Calu3 (cell line): ENCODE measurements at regions not wholly inside any gene's neighbourhood (a gene's known extent, or its start where the extent isn't known, plus 50 kb on each side); places are given as distances from the start of the nearest gene placed in this dataset.

ENCODE experiments used
- BruUV-seq: library from RNA; stranded (reverse); fragments of 400-500 nt; replicated peaks from 2 replicates; lab custom pipeline; 2021; lab: Mats Ljungman, UMichigan
- CTCF ChIA-PET: fragments of 300-600 bp; sonication (Branson Sonifier 250); formaldehyde crosslinking; loops from one replicate; lab custom pipeline; 2022; ENCODE audit warnings: antibody characterized with exemption; lab: Charles Lee
- DNase-seq: peaks from one replicate; pipeline ENCODE4 v3.0.0; 2022
- H3K27ac Mint-ChIP-seq: one replicate; pipeline ENCODE4 v1.8.0; 2022; ENCODE audit warnings: mixed read lengths; ENCODE audit not compliant: unreplicated experiment
- H3K27me3 Mint-ChIP-seq: one replicate; pipeline ENCODE4 v1.8.0; 2022; ENCODE audit warnings: mixed read lengths; ENCODE audit not compliant: unreplicated experiment
- H3K36me3 Mint-ChIP-seq: one replicate; pipeline ENCODE4 v1.8.0; 2022; ENCODE audit warnings: mild to moderate bottlenecking, moderate library complexity, mixed read lengths; ENCODE audit not compliant: insufficient read depth, unreplicated experiment
- H3K4me1 Mint-ChIP-seq: one replicate; pipeline ENCODE4 v1.8.0; 2022; ENCODE audit warnings: mild to moderate bottlenecking, low read depth, mixed read lengths; ENCODE audit not compliant: unreplicated experiment
- H3K4me3 Mint-ChIP-seq: one replicate; pipeline ENCODE4 v1.8.0; 2022; ENCODE audit warnings: mild to moderate bottlenecking, low read depth, moderate library complexity, mixed read lengths; ENCODE audit not compliant: unreplicated experiment
- H3K9me3 Mint-ChIP-seq: one replicate; pipeline ENCODE4 v1.8.0; 2022; ENCODE audit warnings: low read depth, mixed read lengths; ENCODE audit not compliant: unreplicated experiment
- CTCF ChIP-seq: fragments of 200-600 bp; IDR thresholded peaks from one replicate; pipeline ENCODE4 v1.8.0; 2022; ENCODE audit warnings: antibody characterized with exemption; ENCODE audit not compliant: unreplicated experiment
- intact Hi-C: fragments of 100-400 bp; cut with micrococcal nuclease; formaldehyde crosslinking; loops from one replicate; pipeline ENCODE4 v1.10.0; 2022; ENCODE audit not compliant: unreplicated experiment

DNA sequence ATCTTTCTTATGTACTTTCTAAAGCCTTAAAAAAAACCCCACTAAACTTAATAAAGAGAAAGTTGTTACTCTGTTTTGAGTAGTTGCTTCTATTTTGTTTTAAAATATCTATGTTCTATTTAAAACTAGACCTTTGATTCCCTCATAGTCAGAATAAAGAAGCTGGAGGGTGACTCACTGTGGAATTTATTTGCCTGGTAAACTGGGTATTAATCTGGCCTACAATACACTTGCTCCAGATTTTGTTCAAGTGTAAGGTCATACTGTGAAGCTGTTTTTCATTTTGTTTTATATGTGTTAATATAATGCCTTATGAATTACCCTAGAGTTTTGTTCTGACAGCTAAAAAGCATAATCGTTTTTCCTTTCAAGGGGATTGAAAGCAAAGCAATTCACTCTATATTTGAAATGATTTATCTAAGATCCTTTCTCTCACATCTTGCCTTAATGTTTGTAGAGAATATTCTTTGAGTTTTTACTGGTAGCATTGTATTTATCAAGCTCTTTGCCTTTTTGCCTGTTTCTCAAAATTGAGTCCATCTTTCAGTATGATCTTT is 277.4 kb upstream of the PITX2 start:
- DNase-seq = no peak

GRCh38 chr4:110902500-110902899 is 279.6 kb upstream of the PITX2 start:
- Mint-ChIP-seq H3K36me3 (no peaks in the 10 kb centered on the region), H3K9me3 (no peaks in the 10 kb centered on the region), H3K4me1 (peaks cover 13% of the 10 kb centered on the region), H3K27me3 (no peaks in the 10 kb centered on the region), H3K27ac (no peak overlapping the region), H3K4me3 (no peak overlapping the region)
- no TSS peak for BruUV-seq
- CTCF ChIA-PET = no interaction called here
- intact Hi-C loops = no loop called here
- TF ChIP-seq CTCF = no peak
- DNase-seq = no peak

More for the DNA sequence above, 277.4 kb upstream of the PITX2 start:
- Mint-ChIP-seq H3K27me3 (no peaks in the 10 kb centered on the region), H3K4me3 (no peak overlapping the region), H3K27ac (no peak overlapping the region), H3K36me3 (no peaks in the 10 kb centered on the region), H3K9me3 (no peaks in the 10 kb centered on the region), H3K4me1 (peaks cover 13% of the 10 kb centered on the region)
- no TSS peak for BruUV-seq
- intact Hi-C loops = no loop called here
- CTCF ChIA-PET = no interaction called here
- no peak for TF ChIP-seq CTCF

GRCh38 chr4:110904435-110905065 is 281.7 kb upstream of the PITX2 start:
- Mint-ChIP-seq H3K4me3 (no peak overlapping the region), H3K4me1 (peaks cover 7% of the 10 kb centered on the region), H3K27me3 (no peaks in the 10 kb centered on the region), H3K36me3 (no peaks in the 10 kb centered on the region), H3K27ac (no peak overlapping the region), H3K9me3 (no peaks in the 10 kb centered on the region)
- intact Hi-C loops = no loop called here
- TF ChIP-seq CTCF = no peak
- CTCF ChIA-PET = no interaction called here
- DNase-seq = no peak
- BruUV-seq = no TSS peak

DNA sequence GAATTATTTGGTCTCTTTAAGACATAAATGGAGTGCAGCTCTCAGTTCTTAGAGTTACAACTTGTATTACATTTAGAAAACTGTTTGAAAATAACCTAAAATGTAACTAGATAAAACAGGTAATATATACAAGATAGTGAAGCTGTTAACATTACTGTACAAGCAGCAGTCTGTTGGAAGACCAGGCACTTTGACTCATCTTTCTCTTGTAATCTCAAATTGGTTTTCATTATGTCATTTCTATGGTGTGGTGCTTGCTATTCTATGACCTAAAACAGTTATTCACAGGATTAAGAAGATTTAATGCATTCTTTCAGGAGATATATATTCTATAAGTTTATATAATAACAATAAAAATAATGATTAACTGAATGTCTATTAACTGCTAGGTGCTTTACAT is 282.5 kb upstream of the PITX2 start:
- no peaks in the 10 kb centered on the region for H3K27me3 Mint-ChIP-seq
- CTCF ChIA-PET = no interaction called here
- intact Hi-C loops = no loop called here

More for the DNA sequence above, 282.5 kb upstream of the PITX2 start:
- no peaks in the 10 kb centered on the region for H3K9me3 Mint-ChIP-seq
- H3K4me1 Mint-ChIP-seq = peaks cover 7% of the 10 kb centered on the region
- no peak overlapping the region for H3K27ac Mint-ChIP-seq
- no peaks in the 10 kb centered on the region for H3K36me3 Mint-ChIP-seq
- no peak for DNase-seq
- no TSS peak for BruUV-seq
- no peak for TF ChIP-seq CTCF
- H3K4me3 Mint-ChIP-seq = no peak overlapping the region
